Gastrocnemius medialis (tissue), 4 donors: ENCODE measurements at regions not wholly inside any gene's neighbourhood (a gene's known extent, or its start where the extent isn't known, plus 50 kb on each side); places are given as distances from the start of the nearest gene placed in this dataset.

Source experiments
- ATAC-seq, 2 donors: fragments of 150-250 bp; one replicate each; pipeline ENCODE4 v1.9.1; 2016
- DNase-seq, 2 donors: peaks; one replicate each; pipeline ENCODE4 v3.0.0-alpha.2; 2019
- H3K27ac ChIP-seq, 4 donors: fragments of 200-600 bp; sonication (generic); 1 replicate in 1 of 4; 2 replicates in 3 of 4; pipeline ENCODE4 v1.5.1; 2016 to 2018; ENCODE audit warnings: mild to moderate bottlenecking in 2 of 4, moderate library complexity in 1 of 4
- H3K27me3 ChIP-seq, 3 donors: fragments of 200-600 bp; sonication (generic) in 2 of 3; 1 replicate in 1 of 3; 2 replicates in 2 of 3; pipeline versions ENCODE4 v1.5.1 to v1.6.0; 2016 to 2019; ENCODE audit warnings: mild to moderate bottlenecking in 1 of 3, moderate library complexity in 1 of 3
- H3K36me3 ChIP-seq, 2 donors: fragments of 200-600 bp; sonication (generic) in 1 of 2; one replicate each; pipeline ENCODE4 v1.5.1; 2017 to 2018
- H3K4me1 ChIP-seq, 2 donors: fragments of 200-600 bp; sonication (generic) in 1 of 2; one replicate each; pipeline ENCODE4 v1.5.1; 2016 to 2017; ENCODE audit warnings: mild to moderate bottlenecking in 2 of 2
- H3K4me3 ChIP-seq, 4 donors: fragments of 200-600 bp; sonication (generic) in 3 of 4; 1 replicate in 1 of 4; 2 replicates in 3 of 4; pipeline ENCODE4 v1.5.1; 2016 to 2019; ENCODE audit warnings: mild to moderate bottlenecking in 2 of 4
- H3K9me3 ChIP-seq, 3 donors: fragments of 200-600 bp; sonication (generic) in 2 of 3; 1 replicate in 1 of 3; 2 replicates in 2 of 3; pipeline ENCODE4 v1.5.1; 2016 to 2019
- POLR2A ChIP-seq, 2 donors: fragments of 450-650 bp; IDR thresholded peaks; one replicate each; pipeline ENCODE4 v1.6.1; 2017; ENCODE audit warnings: antibody characterized with exemption in 2 of 2, mild to moderate bottlenecking in 2 of 2, moderate library complexity in 2 of 2
- in situ Hi-C, 4 donors: fragments of 200-750 bp; cut with MboI; loops; one replicate each; pipeline versions ENCODE4 v1.15.0 to v1.8.0; 2017; ENCODE audit warnings: low sequenced_read_pairs in 4 of 4
- intact Hi-C: fragments of 100-400 bp; cut with DNase I; formaldehyde crosslinking; loops from one replicate; pipeline ENCODE4 v1.15.1; 2023; ENCODE audit warnings: low total_unique reads
- TF ChIP-seq, protein P1 (sequence below), 5 experiments: fragments of 450-650 bp in 3 of 5; fragments of 200-600 bp in 2 of 5; sonication (generic) in 2 of 5; IDR thresholded peaks in 4 of 5; conservative IDR thresholded peaks in 1 of 5; 1 replicate in 4 of 5; 2 replicates in 1 of 5; pipeline ENCODE4 v1.5.1; 2016 to 2019; ENCODE audit warnings: antibody characterized with exemption in 5 of 5, mild to moderate bottlenecking in 3 of 5, moderate library complexity in 3 of 5

- Histone ChIP-seq H3K27me3 (peaks cover 0 to 2% (median 0%) of the 10 kb centered on the region in 3 donors), H3K4me1 (peaks cover 5% of the 10 kb centered on the region in 2 donors), H3K36me3 (no peaks in the 10 kb centered on the region), H3K27ac (peak overlapping the region in 1 of 4 donors; percentile 59), H3K9me3 (no peaks in the 10 kb centered on the region), H3K4me3 (peak overlapping the region; percentile 81 to 92 (median 84))
- no peak for ATAC-seq
- TF ChIP-seq, protein P1, sequence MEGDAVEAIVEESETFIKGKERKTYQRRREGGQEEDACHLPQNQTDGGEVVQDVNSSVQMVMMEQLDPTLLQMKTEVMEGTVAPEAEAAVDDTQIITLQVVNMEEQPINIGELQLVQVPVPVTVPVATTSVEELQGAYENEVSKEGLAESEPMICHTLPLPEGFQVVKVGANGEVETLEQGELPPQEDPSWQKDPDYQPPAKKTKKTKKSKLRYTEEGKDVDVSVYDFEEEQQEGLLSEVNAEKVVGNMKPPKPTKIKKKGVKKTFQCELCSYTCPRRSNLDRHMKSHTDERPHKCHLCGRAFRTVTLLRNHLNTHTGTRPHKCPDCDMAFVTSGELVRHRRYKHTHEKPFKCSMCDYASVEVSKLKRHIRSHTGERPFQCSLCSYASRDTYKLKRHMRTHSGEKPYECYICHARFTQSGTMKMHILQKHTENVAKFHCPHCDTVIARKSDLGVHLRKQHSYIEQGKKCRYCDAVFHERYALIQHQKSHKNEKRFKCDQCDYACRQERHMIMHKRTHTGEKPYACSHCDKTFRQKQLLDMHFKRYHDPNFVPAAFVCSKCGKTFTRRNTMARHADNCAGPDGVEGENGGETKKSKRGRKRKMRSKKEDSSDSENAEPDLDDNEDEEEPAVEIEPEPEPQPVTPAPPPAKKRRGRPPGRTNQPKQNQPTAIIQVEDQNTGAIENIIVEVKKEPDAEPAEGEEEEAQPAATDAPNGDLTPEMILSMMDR (IDR thresholded peaks at IDR 0.05 in 4 of 5, conservative IDR thresholded peaks at IDR 0.05 in 1 of 5), result no peak
- TF ChIP-seq POLR2A (IDR thresholded peaks at IDR 0.05), result no peak
- intact Hi-C loops (loop anchor here (5.0 to 10.0 kb wide), 6 partner anchors 46 to 864 kb away; a partner anchor contains a TSS), in situ Hi-C loops (loop anchor here in 3 of 4 donors (10.0 to 25.0 kb wide), 3 partner anchors 296 to 716 kb away; partner anchors contain the start of gene ZNF184 (in 1 of the 3))
- DNase-seq, result no peak
These were observed 69.1 kb upstream of the PRSS16 start for GRCh38 chr6:27178407-27178730.

DNA sequence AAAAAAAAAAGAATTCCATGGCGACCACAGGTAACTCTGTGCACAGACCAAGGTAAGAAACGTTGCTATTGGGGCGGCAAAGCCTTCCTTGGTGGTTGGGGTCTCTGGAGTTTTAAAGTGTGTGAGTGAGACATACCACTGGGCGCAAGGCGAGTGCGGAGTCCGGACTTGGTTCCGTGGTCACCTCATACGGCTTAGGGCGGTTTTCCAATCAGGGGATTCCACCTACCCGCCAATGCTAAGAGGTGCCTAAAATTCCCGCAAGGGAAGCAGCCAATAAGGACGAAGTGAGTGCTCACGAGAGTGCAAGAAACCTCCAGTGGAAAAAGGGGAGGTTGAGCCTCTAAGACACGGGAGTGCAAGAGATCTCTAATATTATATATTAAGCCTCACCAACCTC, 68.6 kb upstream of the PRSS16 start:
- in situ Hi-C loops (loop anchor here in 3 of 4 donors (10.0 to 25.0 kb wide), 3 partner anchors 296 to 716 kb away; partner anchors contain the start of gene ZNF184 (in 1 of the 3)), intact Hi-C loops (loop anchor here (5.0 to 10.0 kb wide), 6 partner anchors 47 to 864 kb away; a partner anchor contains a TSS)

DNA sequence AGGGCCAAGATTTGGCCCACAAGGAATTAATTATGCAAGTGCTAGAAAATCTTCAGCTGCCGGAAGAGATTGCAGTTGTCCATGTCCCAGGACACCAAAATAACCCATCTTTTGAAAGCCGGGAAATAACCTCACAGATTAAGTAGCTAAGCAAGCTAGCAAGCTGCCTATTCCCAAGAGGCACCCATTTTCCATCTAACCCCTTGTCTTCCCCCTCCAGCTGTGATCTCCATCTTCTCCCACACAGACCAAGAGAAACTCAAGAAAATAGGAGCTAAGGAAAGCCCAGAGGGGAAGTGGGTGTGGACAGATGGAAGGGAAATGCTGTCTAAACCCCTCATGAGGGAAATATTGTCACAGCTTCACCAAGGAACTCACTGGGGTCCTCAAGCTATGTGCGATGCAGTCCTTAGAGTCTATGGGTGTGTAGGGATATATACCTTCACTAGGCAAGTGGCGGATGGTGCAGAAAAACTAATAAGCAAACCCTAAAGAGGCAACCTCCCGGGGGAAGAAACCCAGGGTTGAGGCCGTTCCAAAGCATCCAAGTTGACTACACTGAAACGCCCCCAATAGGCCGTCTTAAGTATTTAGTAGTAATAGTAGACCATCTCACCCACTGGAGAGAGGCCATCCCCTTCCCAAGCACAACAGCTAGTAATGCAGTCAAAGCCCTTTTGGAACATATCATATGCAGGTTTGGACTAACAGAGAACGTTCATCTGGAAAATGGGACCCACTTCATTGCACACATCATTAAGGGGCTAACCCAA, 64.3 kb upstream of the PRSS16 start:
- no peak for ATAC-seq
- Histone ChIP-seq H3K4me1 (peaks cover 3 to 7% of the 10 kb centered on the region in 2 donors), H3K27me3 (peaks cover 0 to 2% (median 0%) of the 10 kb centered on the region in 3 donors), H3K9me3 (no peaks in the 10 kb centered on the region), H3K27ac (no peak overlapping the region), H3K36me3 (no peaks in the 10 kb centered on the region), H3K4me3 (no peak overlapping the region)
- in situ Hi-C loops (loop anchor here in 1 of 4 donors (25.0 kb wide), 1 partner anchor 329 kb away; no protein-coding TSS in a partner anchor), intact Hi-C loops (no loop called here)
- TF ChIP-seq, protein P1 (IDR thresholded peaks at IDR 0.05 in 4 of 5, conservative IDR thresholded peaks at IDR 0.05 in 1 of 5), result no peak
- no peak for TF ChIP-seq POLR2A (IDR thresholded peaks at IDR 0.05)
- no peak for DNase-seq

More for the DNA sequence above, 68.6 kb upstream of the PRSS16 start:
- Histone ChIP-seq H3K27ac (no peak overlapping the region), H3K36me3 (no peaks in the 10 kb centered on the region), H3K27me3 (peaks cover 0 to 2% (median 0%) of the 10 kb centered on the region in 3 donors), H3K4me1 (peaks cover 5% of the 10 kb centered on the region in 2 donors), H3K9me3 (no peaks in the 10 kb centered on the region), H3K4me3 (peak overlapping the region in 3 of 4 donors; percentile 81 to 92 (median 84))
- no peak for DNase-seq
- no peak for TF ChIP-seq POLR2A (IDR thresholded peaks at IDR 0.05)
- TF ChIP-seq, protein P1 (IDR thresholded peaks at IDR 0.05 in 4 of 5, conservative IDR thresholded peaks at IDR 0.05 in 1 of 5), result no peak
- no peak for ATAC-seq

GRCh38 chr6:27187231-27188060, 60.1 kb upstream of the PRSS16 start:
- ATAC-seq, result no peak
- in situ Hi-C loops, result loop anchor here in 1 of 4 donors (25.0 kb wide), 1 partner anchor 325 kb away; no protein-coding TSS in a partner anchor
- H3K4me3 ChIP-seq, result peak overlapping the region; percentile 61 to 75 (median 70)
- TF ChIP-seq POLR2A (IDR thresholded peaks at IDR 0.05), result no peak
- TF ChIP-seq, protein P1 (IDR thresholded peaks at IDR 0.05 in 4 of 5, conservative IDR thresholded peaks at IDR 0.05 in 1 of 5), result no peak
- no peak for DNase-seq
- no peaks in the 10 kb centered on the region for H3K36me3 ChIP-seq
- H3K27me3 ChIP-seq, result no peaks in the 10 kb centered on the region
- peak overlapping the region in 2 of 4 donors; percentile 59 to 63 for H3K27ac ChIP-seq
- no peaks in the 10 kb centered on the region for H3K9me3 ChIP-seq
- intact Hi-C loops, result loop anchor here (2.0 kb wide), 1 partner anchor 565 kb away; no protein-coding TSS in a partner anchor
- peaks cover 0 to 3% of the 10 kb centered on the region in 2 donors for H3K4me1 ChIP-seq
